H1 (cell line): ENCODE measurements at regions not wholly inside any gene's neighbourhood (a gene's known extent, or its start where the extent isn't known, plus 50 kb on each side); places are given as distances from the start of the nearest gene placed in this dataset.

Experiments
- CTCF ChIA-PET: fragments of 300-600 bp; sonication (Branson Sonifier 250); formaldehyde crosslinking; loops from one replicate; lab custom pipeline; 2021; ENCODE audit not compliant: partially characterized antibody; lab: Charles Lee
- POLR2A ChIA-PET: fragments of 300-600 bp; sonication (Branson Sonifier 250); formaldehyde crosslinking; loops from one replicate; lab custom pipeline; 2021; ENCODE audit warnings: inconsistent platforms; ENCODE audit not compliant: partially characterized antibody; lab: Charles Lee
- DNase-seq, 2 experiments: peaks; one replicate each; pipeline versions ENCODE4 v3.0.0 to v3.0.0-alpha.2; 2010 to 2022; ENCODE audit warnings: low spot score in 2 of 2, low read depth in 1 of 2, mixed read lengths in 1 of 2
- FAIRE-seq: peaks from 2 replicates; lab custom pipeline; 2011; peaks lifted over from hg19 to GRCh38; lab: Jason Lieb, UNC
- H2AFZ ChIP-seq: 2 replicates; pipeline ENCODE4 v1.8.1; 2012; ENCODE audit warnings: low read length, inconsistent platforms
- H2AK5ac ChIP-seq: 2 replicates; pipeline ENCODE4 v1.6.1; 2013; ENCODE audit warnings: low read depth, low read length
- H2BK120ac ChIP-seq: replicated peaks from 2 replicates; pipeline ENCODE3; 2013; ENCODE audit warnings: low read depth, low read length, inconsistent platforms
- H2BK12ac ChIP-seq: 2 replicates; pipeline ENCODE4 v1.6.1; 2013; ENCODE audit warnings: low read depth, low read length
- H2BK15ac ChIP-seq: 2 replicates; pipeline ENCODE4 v1.6.1; 2013; ENCODE audit warnings: low read length
- H2BK20ac ChIP-seq: 2 replicates; pipeline ENCODE4 v1.6.1; 2013; ENCODE audit warnings: low read length
- H2BK5ac ChIP-seq: 2 replicates; pipeline ENCODE4 v1.6.1; 2013; ENCODE audit warnings: low read depth, low read length
- H3K14ac ChIP-seq: 2 replicates; pipeline ENCODE4 v1.6.1; 2013; ENCODE audit warnings: inconsistent platforms; ENCODE audit not compliant: insufficient read length
- H3K18ac ChIP-seq: 2 replicates; pipeline ENCODE4 v1.6.1; 2013; ENCODE audit warnings: low read length; ENCODE audit errors: extremely low read depth
- H3K23ac ChIP-seq: 2 replicates; pipeline ENCODE4 v1.6.1; 2013; ENCODE audit warnings: inconsistent platforms; ENCODE audit not compliant: insufficient read length
- H3K23me2 ChIP-seq: 2 replicates; pipeline ENCODE4 v1.6.1; 2013; ENCODE audit warnings: low read depth, low read length
- H3K27ac ChIP-seq: 2 replicates; pipeline ENCODE4 v1.6.1; 2011; ENCODE audit warnings: low read depth, low read length, inconsistent platforms
- H3K27me3 ChIP-seq, 4 experiments: replicated peaks in 1 of 4; 1 replicate in 1 of 4; 2 replicates in 3 of 4; pipeline versions ENCODE4 v1.6.1 to v1.8.1; 2011 to 2013; ENCODE audit warnings: low read length in 3 of 4, mild to moderate bottlenecking in 3 of 4, inconsistent platforms in 2 of 4, mixed read lengths in 2 of 4, moderate library complexity in 1 of 4; ENCODE audit not compliant: control insufficient read depth in 3 of 4, insufficient read depth in 3 of 4; ENCODE audit errors: extremely low read depth in 1 of 4
- H3K36me3 ChIP-seq, 4 experiments: 2 replicates each; pipeline versions ENCODE4 v1.6.1 to v1.8.1; 2011 to 2013; ENCODE audit warnings: mild to moderate bottlenecking in 4 of 4, low read length in 3 of 4, moderate library complexity in 2 of 4, control low read depth in 1 of 4, inconsistent platforms in 1 of 4; ENCODE audit not compliant: insufficient read depth in 4 of 4, control insufficient read depth in 2 of 4
- H3K4ac ChIP-seq: replicated peaks from 2 replicates; pipeline ENCODE3; 2013; ENCODE audit warnings: low read length, low read depth, mixed read lengths, inconsistent platforms; ENCODE audit not compliant: insufficient read length
- H3K4me1 ChIP-seq, 4 experiments: replicated peaks in 1 of 4; 1 replicate in 1 of 4; 2 replicates in 3 of 4; pipeline versions ENCODE4 v1.6.1 to v1.8.1; 2011 to 2013; ENCODE audit warnings: low read length in 3 of 4, inconsistent platforms in 2 of 4, mixed read lengths in 1 of 4; ENCODE audit not compliant: insufficient read depth in 4 of 4, control insufficient read depth in 3 of 4
- H3K4me2 ChIP-seq, 2 experiments: 2 replicates each; pipeline versions ENCODE4 v1.6.1 to v1.8.1; 2011 to 2013; ENCODE audit warnings: low read depth in 2 of 2, low read length in 2 of 2, control low read depth in 1 of 2, inconsistent platforms in 1 of 2, mild to moderate bottlenecking in 1 of 2; ENCODE audit not compliant: insufficient read depth in 1 of 2
- H3K4me3 ChIP-seq, 4 experiments: fragments of 200-600, 300-600 bp in 1 of 4; sonication (generic), shearing (Covaris generic), sonication (Bioruptor Twin) in 1 of 4; 2 replicates each; pipeline versions ENCODE4 v1.5.1 to v1.8.1; 2011 to 2016; ENCODE audit warnings: low read length in 4 of 4, low read depth in 3 of 4, control low read depth in 2 of 4, inconsistent platforms in 2 of 4, mild to moderate bottlenecking in 2 of 4, mixed read lengths in 1 of 4, moderate library complexity in 1 of 4; ENCODE audit not compliant: insufficient read depth in 2 of 4; ENCODE audit errors: extremely low read depth in 1 of 4
- H3K56ac ChIP-seq: replicated peaks from 2 replicates; pipeline ENCODE3; 2013; ENCODE audit warnings: low read depth, mild to moderate bottlenecking, mixed read lengths, low read length, inconsistent platforms; ENCODE audit not compliant: insufficient read length
- H3K79me1 ChIP-seq: 2 replicates; pipeline ENCODE4 v1.6.1; 2013; ENCODE audit warnings: low read depth, low read length, control low read depth
- H3K79me2 ChIP-seq, 2 experiments: 2 replicates each; pipeline versions ENCODE4 v1.6.1 to v1.8.1; 2012 to 2013; ENCODE audit warnings: low read length in 2 of 2, mild to moderate bottlenecking in 2 of 2, inconsistent platforms in 1 of 2; ENCODE audit not compliant: insufficient read depth in 2 of 2, control insufficient read depth in 1 of 2
- H3K9ac ChIP-seq, 4 experiments: replicated peaks in 1 of 4; 1 replicate in 1 of 4; 2 replicates in 3 of 4; pipeline versions ENCODE4 v1.6.1 to v1.8.1; 2011 to 2013; ENCODE audit warnings: low read depth in 3 of 4, low read length in 3 of 4, control low read depth in 2 of 4, mild to moderate bottlenecking in 2 of 4, moderate library complexity in 2 of 4, inconsistent platforms in 1 of 4; ENCODE audit errors: extremely low read depth in 1 of 4
- H3K9me3 ChIP-seq, 2 experiments: 2 replicates each; pipeline versions ENCODE4 v1.6.1 to v1.8.1; 2012 to 2013; ENCODE audit warnings: mild to moderate bottlenecking in 2 of 2, moderate library complexity in 2 of 2, control low read depth in 1 of 2, inconsistent platforms in 1 of 2, low read depth in 1 of 2, low read length in 1 of 2, mixed read lengths in 1 of 2; ENCODE audit not compliant: insufficient read depth in 2 of 2
- H4K20me1 ChIP-seq, 2 experiments: replicated peaks in 1 of 2; 2 replicates each; pipeline versions ENCODE3 to v1.8.1; 2011 to 2013; ENCODE audit warnings: inconsistent platforms in 2 of 2, low read length in 2 of 2, mild to moderate bottlenecking in 1 of 2; ENCODE audit not compliant: insufficient read depth in 2 of 2, control insufficient read depth in 1 of 2
- H4K5ac ChIP-seq: 2 replicates; pipeline ENCODE4 v1.6.1; 2013; ENCODE audit warnings: low read length, low read depth, mixed read lengths, inconsistent platforms; ENCODE audit not compliant: insufficient read length
- H4K8ac ChIP-seq: 2 replicates; pipeline ENCODE4 v1.8.0; 2013; ENCODE audit warnings: mild to moderate bottlenecking, moderate library complexity, low read length, inconsistent platforms; ENCODE audit not compliant: insufficient read depth; ENCODE audit errors: extremely low read depth
- H4K91ac ChIP-seq: replicated peaks from 2 replicates; pipeline ENCODE3; 2013; ENCODE audit warnings: low read length, mixed read lengths, inconsistent platforms; ENCODE audit not compliant: insufficient read length
- HDAC6 ChIP-seq: IDR thresholded peaks from one replicate; pipeline ENCODE4 v1.7.1; 2012; ENCODE audit warnings: low read depth, mild to moderate bottlenecking, inconsistent platforms, low read length, moderate library complexity
- MAFK ChIP-seq: IDR thresholded peaks from 2 replicates; pipeline ENCODE4 v1.6.1; 2012; ENCODE audit warnings: low read depth, mild to moderate bottlenecking, improper control_type of control experiment, low read length
- NRF1 ChIP-seq: IDR thresholded peaks from 2 replicates; pipeline ENCODE4 v1.6.1; 2011; ENCODE audit warnings: mild to moderate bottlenecking, low read depth, low read length, improper control_type of control experiment
- RAD21 ChIP-seq, 2 experiments: IDR thresholded peaks in 1 of 2; conservative IDR thresholded peaks in 1 of 2; 2 replicates each; pipeline ENCODE4 v1.6.1; 2011; ENCODE audit warnings: low read depth in 2 of 2, low read length in 2 of 2, improper control_type of control experiment in 1 of 2, inconsistent platforms in 1 of 2, mild to moderate bottlenecking in 1 of 2, moderate library complexity in 1 of 2
- TEAD4 ChIP-seq: IDR thresholded peaks from 2 replicates; pipeline ENCODE4 v1.6.1; 2012; ENCODE audit warnings: low read depth, low read length, inconsistent platforms, mixed read lengths
- WGBS, 2 experiments: shearing (Covaris generic) in 1 of 2; methylation state at CpG; one replicate each; pipeline versions ENCODE4 v1.1.6 to v1.1.7; 2013 to 2015; ENCODE audit warnings: low lambda C conversion rate in 2 of 2, mixed read lengths in 2 of 2, inconsistent platforms in 1 of 2, low coverage in 1 of 2, missing lambda C conversion rate in 1 of 2; ENCODE audit not compliant: insufficient replicate concordance in 2 of 2, insufficient coverage in 1 of 2, insufficient read length in 1 of 2; ENCODE audit errors: extremely low coverage in 1 of 2, missing lambda C conversion rate in 1 of 2; 5-methylcytosine and 5-hydroxymethylcytosine counted together
- TF ChIP-seq, protein P1 (sequence below), 3 experiments: IDR thresholded peaks; 1 replicate in 2 of 3; 2 replicates in 1 of 3; pipeline versions ENCODE4 v1.5.1 to v1.6.1; 2011; ENCODE audit warnings: low read length in 3 of 3, mild to moderate bottlenecking in 3 of 3, inconsistent platforms in 2 of 3, low read depth in 1 of 3, moderate library complexity in 1 of 3; ENCODE audit not compliant: insufficient read depth in 1 of 3; ENCODE audit errors: control extremely low read depth in 1 of 3
- TF ChIP-seq, protein P2 (sequence below): IDR thresholded peaks from 2 replicates; pipeline ENCODE4 v1.6.1; 2012; ENCODE audit warnings: low read length, inconsistent platforms

- Histone ChIP-seq H3K4me2 (peak overlapping the region in 1 of 2 experiments; percentile 60; a peak in 3 of 4 replicates), H3K9me3 (no peaks in the 10 kb centered on the region), H4K91ac (peak overlapping the region; percentile 58), H4K20me1 (no peaks in the 10 kb centered on the region), H3K18ac (peak overlapping the region; percentile 96), H3K4me3 (no peak overlapping the region), H3K4me1 (peaks cover 0 to 40% (median 25%) of the 10 kb centered on the region in 4 experiments; a peak in 6 of 7 replicates), H3K79me1 (no peaks in the 10 kb centered on the region), H2BK15ac (peak overlapping the region; percentile 25; the same call in 1 of the 2 replicates), H3K27ac (no peak overlapping the region), H3K56ac (no peak overlapping the region), H3K36me3 (no peaks in the 10 kb centered on the region), H2AFZ (no peak overlapping the region), H4K8ac (no peak overlapping the region), H2BK5ac (peak overlapping the region; percentile 90; the same call in 1 of the 2 replicates), H2BK120ac (peak overlapping the region; percentile 83), H4K5ac (peak overlapping the region; percentile 32), H3K14ac (no peak overlapping the region), H3K9ac (no peak overlapping the region), H3K23ac (no peak overlapping the region), H2BK12ac (peak overlapping the region; percentile 77; the same call in 1 of the 2 replicates), H3K79me2 (no peaks in the 10 kb centered on the region), H3K27me3 (no peaks in the 10 kb centered on the region), H2BK20ac (peak overlapping the region; percentile 6; the same call in 1 of the 2 replicates), H3K4ac (no peak overlapping the region), H2AK5ac (peak overlapping the region; percentile 95; the same call in 1 of the 2 replicates), H3K23me2 (no peaks in the 10 kb centered on the region)
- 88% methylated on average over 22 of the region's 28 CpGs; no CpG with 5 or more reads in 1 of the 2 experiments for WGBS, 2 experiments
- CTCF ChIA-PET: interaction anchor here (1.2 to 2.3 kb wide), 2 partner anchors 9 to 123 kb away, joined by 3 to 10 read pairs; no protein-coding TSS in a partner anchor
- POLR2A ChIA-PET: no interaction called here
- DNase-seq: peak in 1 of 2 experiments; percentile 45
- no peak for FAIRE-seq
- TF ChIP-seq HDAC6 (no peak), TEAD4 (no peak), NRF1 (no peak), RAD21 (IDR thresholded peaks at IDR 0.05 in 1 of 2, conservative IDR thresholded peaks at IDR 0.05 in 1 of 2; ENCODE audit: low read depth in 2 of 2, low read length in 2 of 2) (no peak), MAFK (no peak)
- TF ChIP-seq, protein P1, sequence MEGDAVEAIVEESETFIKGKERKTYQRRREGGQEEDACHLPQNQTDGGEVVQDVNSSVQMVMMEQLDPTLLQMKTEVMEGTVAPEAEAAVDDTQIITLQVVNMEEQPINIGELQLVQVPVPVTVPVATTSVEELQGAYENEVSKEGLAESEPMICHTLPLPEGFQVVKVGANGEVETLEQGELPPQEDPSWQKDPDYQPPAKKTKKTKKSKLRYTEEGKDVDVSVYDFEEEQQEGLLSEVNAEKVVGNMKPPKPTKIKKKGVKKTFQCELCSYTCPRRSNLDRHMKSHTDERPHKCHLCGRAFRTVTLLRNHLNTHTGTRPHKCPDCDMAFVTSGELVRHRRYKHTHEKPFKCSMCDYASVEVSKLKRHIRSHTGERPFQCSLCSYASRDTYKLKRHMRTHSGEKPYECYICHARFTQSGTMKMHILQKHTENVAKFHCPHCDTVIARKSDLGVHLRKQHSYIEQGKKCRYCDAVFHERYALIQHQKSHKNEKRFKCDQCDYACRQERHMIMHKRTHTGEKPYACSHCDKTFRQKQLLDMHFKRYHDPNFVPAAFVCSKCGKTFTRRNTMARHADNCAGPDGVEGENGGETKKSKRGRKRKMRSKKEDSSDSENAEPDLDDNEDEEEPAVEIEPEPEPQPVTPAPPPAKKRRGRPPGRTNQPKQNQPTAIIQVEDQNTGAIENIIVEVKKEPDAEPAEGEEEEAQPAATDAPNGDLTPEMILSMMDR (IDR thresholded peaks at IDR 0.05; ENCODE audit: control extremely low read depth in 1 of 3, insufficient read depth in 1 of 3, low read depth in 1 of 3, low read length in 3 of 3): no peak
- TF ChIP-seq, protein P2, sequence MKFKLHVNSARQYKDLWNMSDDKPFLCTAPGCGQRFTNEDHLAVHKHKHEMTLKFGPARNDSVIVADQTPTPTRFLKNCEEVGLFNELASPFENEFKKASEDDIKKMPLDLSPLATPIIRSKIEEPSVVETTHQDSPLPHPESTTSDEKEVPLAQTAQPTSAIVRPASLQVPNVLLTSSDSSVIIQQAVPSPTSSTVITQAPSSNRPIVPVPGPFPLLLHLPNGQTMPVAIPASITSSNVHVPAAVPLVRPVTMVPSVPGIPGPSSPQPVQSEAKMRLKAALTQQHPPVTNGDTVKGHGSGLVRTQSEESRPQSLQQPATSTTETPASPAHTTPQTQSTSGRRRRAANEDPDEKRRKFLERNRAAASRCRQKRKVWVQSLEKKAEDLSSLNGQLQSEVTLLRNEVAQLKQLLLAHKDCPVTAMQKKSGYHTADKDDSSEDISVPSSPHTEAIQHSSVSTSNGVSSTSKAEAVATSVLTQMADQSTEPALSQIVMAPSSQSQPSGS: no peak
Measured at GRCh38 chr17:79211061-79211770, 136.6 kb downstream of the ENGASE start.
